ENCODE measurements at regions not wholly inside any gene's neighbourhood (a gene's known extent, or its start where the extent isn't known, plus 50 kb on each side); places are given as distances from the start of the nearest gene placed in this dataset.

DNA sequence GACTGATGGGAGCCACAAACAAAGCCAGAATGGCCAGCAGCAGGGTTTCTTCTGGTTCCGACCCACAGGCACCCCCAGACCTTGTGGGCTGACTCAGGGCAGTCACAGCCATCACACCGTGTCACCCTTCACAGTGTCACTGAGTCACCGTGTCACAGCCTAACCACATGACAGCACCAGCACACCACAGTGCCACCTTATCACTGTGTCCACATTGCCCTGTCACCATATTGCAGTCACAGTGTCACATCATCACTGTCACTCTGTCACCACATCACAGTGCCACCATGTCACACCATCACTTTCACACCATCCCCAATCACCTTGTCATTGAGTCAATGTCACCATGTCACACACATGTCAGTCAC lies 77.0 kb downstream of the OAT start:
- Histone ChIP-seq H3K4me3 (no peak overlapping the region), H3K27me3 (ENCODE audit: control insufficient read depth in 3 of 3, insufficient read depth in 3 of 3, low read length in 2 of 3) (no peaks in the 10 kb centered on the region), H3K9me3 (ENCODE audit: control insufficient read depth in 4 of 4, insufficient read depth in 3 of 4, low read length in 3 of 4) (peaks cover 0 to 3% (median 0%) of the 10 kb centered on the region in 4 donors), H3K4me1 (ENCODE audit: control insufficient read depth in 5 of 5, insufficient read depth in 5 of 5, low read length in 5 of 5) (peaks cover 0 to 23% (median 4%) of the 10 kb centered on the region in 5 donors), H3K36me3 (ENCODE audit: control insufficient read depth in 4 of 4, insufficient read depth in 4 of 4, low read length in 4 of 4) (no peaks in the 10 kb centered on the region), H3K9ac (ENCODE audit: insufficient read depth in 1 of 2, low read length in 2 of 2) (no peak overlapping the region), H3K27ac (ENCODE audit: low read depth in 1 of 2, low read length in 1 of 2) (no peak overlapping the region)
- DNase-seq, result no peak
- ATAC-seq (ENCODE audit: insufficient read depth, low FRiP score), result no peak
- TF ChIP-seq, protein P1, sequence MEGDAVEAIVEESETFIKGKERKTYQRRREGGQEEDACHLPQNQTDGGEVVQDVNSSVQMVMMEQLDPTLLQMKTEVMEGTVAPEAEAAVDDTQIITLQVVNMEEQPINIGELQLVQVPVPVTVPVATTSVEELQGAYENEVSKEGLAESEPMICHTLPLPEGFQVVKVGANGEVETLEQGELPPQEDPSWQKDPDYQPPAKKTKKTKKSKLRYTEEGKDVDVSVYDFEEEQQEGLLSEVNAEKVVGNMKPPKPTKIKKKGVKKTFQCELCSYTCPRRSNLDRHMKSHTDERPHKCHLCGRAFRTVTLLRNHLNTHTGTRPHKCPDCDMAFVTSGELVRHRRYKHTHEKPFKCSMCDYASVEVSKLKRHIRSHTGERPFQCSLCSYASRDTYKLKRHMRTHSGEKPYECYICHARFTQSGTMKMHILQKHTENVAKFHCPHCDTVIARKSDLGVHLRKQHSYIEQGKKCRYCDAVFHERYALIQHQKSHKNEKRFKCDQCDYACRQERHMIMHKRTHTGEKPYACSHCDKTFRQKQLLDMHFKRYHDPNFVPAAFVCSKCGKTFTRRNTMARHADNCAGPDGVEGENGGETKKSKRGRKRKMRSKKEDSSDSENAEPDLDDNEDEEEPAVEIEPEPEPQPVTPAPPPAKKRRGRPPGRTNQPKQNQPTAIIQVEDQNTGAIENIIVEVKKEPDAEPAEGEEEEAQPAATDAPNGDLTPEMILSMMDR (IDR thresholded peaks at IDR 0.05; ENCODE audit: control extremely low read depth, extremely low read depth), result no peak
- 38 to 54% methylated on average over 1 to 3 of the region's 3 CpGs for WGBS, 2 donors

DNA sequence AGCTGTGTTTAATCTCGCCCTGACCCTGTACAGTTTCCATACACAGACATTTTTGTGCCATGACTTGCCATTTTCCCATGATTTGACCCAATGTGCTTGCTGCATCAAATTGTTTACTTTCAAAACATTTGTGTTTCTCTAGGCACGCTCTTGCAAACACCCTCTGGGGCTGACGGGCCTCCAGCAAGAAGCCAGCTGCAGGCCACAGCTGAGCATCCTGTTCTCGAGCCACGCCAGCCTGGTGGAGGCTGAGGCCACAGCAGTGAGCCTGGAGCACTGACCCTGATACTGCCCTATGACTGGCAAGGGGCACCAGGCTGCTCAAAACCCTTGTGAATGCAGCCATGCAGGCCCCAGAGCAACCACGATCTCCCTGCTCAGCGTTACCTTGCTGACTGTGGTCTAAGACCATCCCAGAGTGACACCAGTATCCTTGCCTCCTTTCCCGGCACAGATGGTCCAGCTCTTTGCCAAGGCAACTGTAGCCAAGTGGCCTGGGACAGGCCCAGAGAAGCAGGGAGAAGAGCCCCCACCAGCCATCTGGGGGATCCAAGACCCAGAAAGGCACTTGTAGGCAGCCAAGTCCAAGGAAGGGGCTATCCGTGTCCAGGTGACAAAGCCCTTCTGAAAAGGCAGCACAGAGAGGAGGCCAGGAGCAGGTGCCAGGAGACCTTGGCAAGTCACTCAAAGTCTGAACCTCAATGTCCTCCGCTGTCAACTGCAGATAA lies 78.5 kb downstream of the OAT start:
- Histone ChIP-seq H3K9me3 (ENCODE audit: control insufficient read depth in 4 of 4, insufficient read depth in 3 of 4, low read length in 3 of 4) (peaks cover 0 to 3% (median 0%) of the 10 kb centered on the region in 4 donors), H3K36me3 (ENCODE audit: control insufficient read depth in 4 of 4, insufficient read depth in 4 of 4, low read length in 4 of 4) (no peaks in the 10 kb centered on the region), H3K4me1 (ENCODE audit: control insufficient read depth in 5 of 5, insufficient read depth in 5 of 5, low read length in 5 of 5) (peaks cover 0 to 23% (median 4%) of the 10 kb centered on the region in 5 donors), H3K27ac (ENCODE audit: low read depth in 1 of 2, low read length in 1 of 2) (peak overlapping the region in 1 of 2 donors; percentile 42), H3K9ac (ENCODE audit: insufficient read depth in 1 of 2, low read length in 2 of 2) (no peak overlapping the region), H3K27me3 (ENCODE audit: control insufficient read depth in 3 of 3, insufficient read depth in 3 of 3, low read length in 2 of 3) (no peaks in the 10 kb centered on the region), H3K4me3 (no peak overlapping the region)
- WGBS, 2 donors, result 79 to 80% methylated on average over 10 of the region's 10 CpGs
- peak; percentile 81 to 90 (median 89) for DNase-seq
- TF ChIP-seq, protein P1 (IDR thresholded peaks at IDR 0.05; ENCODE audit: control extremely low read depth, extremely low read depth), result no peak
- no peak for ATAC-seq (ENCODE audit: insufficient read depth, low FRiP score)

DNA sequence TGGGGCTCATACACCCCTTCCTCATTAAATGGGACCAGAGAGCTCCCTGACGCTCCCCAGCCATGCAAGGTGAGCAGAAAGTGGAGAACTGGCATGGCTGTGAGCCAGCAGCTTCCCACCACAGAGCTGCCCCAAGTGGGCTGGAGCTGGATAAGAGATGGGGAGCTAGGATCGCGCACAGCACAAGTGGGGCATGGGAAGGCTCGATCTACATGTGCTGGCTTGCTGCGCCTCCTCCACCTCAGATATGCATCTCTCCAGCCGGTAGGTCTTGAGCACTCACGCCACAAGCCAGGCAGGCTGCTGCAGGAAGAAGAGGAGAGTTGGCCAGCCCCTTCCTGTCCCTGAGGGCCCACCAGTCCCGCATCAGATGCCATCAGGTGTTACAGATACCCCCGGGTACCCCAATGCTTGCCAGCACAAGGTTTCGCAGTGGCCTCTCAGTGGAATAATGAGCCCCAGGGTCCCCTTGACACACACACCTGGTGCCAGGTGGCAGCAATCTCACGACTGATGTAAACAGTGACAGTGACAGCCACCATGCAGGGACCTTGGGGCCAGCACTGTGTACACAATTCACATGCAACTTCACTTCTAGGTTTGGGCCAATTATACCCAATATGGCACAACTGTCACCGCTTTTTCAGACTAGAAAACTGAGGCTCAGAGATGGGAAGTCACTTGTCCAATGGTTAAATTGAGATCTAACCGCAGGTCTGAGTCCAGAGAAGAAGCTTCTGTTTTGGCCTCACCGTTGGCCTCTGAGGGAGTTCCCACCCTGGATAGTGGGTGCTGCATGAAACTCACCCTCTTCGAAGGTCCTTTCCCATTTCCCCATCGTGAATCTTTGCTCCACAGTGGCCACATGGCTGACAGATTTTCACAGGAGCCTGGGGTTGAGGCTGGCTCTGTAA lies 79.3 kb downstream of the OAT start:
- Histone ChIP-seq H3K9ac (ENCODE audit: insufficient read depth in 1 of 2, low read length in 2 of 2) (no peak overlapping the region), H3K4me3 (no peak overlapping the region), H3K27ac (ENCODE audit: low read depth in 1 of 2, low read length in 1 of 2) (peak overlapping the region in 1 of 2 donors; percentile 17), H3K9me3 (ENCODE audit: control insufficient read depth in 4 of 4, insufficient read depth in 3 of 4, low read length in 3 of 4) (peaks cover 0 to 3% (median 0%) of the 10 kb centered on the region in 4 donors), H3K27me3 (ENCODE audit: control insufficient read depth in 3 of 3, insufficient read depth in 3 of 3, low read length in 2 of 3) (no peaks in the 10 kb centered on the region), H3K36me3 (ENCODE audit: control insufficient read depth in 4 of 4, insufficient read depth in 4 of 4, low read length in 4 of 4) (no peaks in the 10 kb centered on the region), H3K4me1 (ENCODE audit: control insufficient read depth in 5 of 5, insufficient read depth in 5 of 5, low read length in 5 of 5) (peaks cover 0 to 23% (median 4%) of the 10 kb centered on the region in 5 donors)
- WGBS, 2 donors, result 82 to 89% methylated on average over 16 of the region's 16 CpGs
- ATAC-seq (ENCODE audit: insufficient read depth, low FRiP score) (no peak), DNase-seq (no peak)
- TF ChIP-seq, protein P1 (IDR thresholded peaks at IDR 0.05; ENCODE audit: control extremely low read depth, extremely low read depth), result no peak

Measured in lung (tissue), 11 donors.